ENCODE measurements at regions not wholly inside any gene's neighbourhood (a gene's known extent, or its start where the extent isn't known, plus 50 kb on each side); places are given as distances from the start of the nearest gene placed in this dataset.

DNA sequence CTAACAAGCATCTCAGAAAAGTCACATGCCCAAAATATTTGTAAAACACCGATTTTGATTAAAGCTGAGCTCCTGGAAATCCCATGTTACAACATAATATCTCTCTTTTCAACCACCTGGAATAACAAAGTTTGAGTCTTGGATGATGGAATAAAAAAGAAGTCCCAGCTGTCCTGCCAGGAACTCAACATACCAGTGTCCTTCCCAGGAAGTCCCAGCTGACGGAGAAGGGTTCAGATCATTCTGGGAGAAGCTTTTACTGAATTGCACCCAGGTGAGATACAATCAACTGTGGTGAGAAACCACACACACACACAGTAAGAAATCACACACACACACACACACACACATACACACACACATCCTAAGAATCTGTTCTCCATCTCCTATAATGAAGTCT, 413.1 kb upstream of the PKDCC start:
- Histone ChIP-seq H3K4me1 (ENCODE audit: low read length) (no peaks in the 10 kb centered on the region), H3K79me2 (ENCODE audit: low read length) (no peaks in the 10 kb centered on the region), H3K9ac (ENCODE audit: low read length) (no peak overlapping the region), H3K9me3 (replicated peaks; ENCODE audit: insufficient read depth, low read length) (no peaks in the 10 kb centered on the region), H3K9me2 (replicated peaks; ENCODE audit: insufficient read depth, low read length) (no peaks in the 10 kb centered on the region), H3K27me3 (replicated peaks; ENCODE audit: insufficient read depth, low read length) (no peaks in the 10 kb centered on the region), H3F3A (ENCODE audit: insufficient read depth, low read length) (no peaks in the 10 kb centered on the region), H3K4me2 (ENCODE audit: low read depth, low read length) (no peak overlapping the region), H4K20me1 (ENCODE audit: insufficient read depth, low read length) (no peaks in the 10 kb centered on the region), H3K4me3 (ENCODE audit: low read length) (no peak overlapping the region), H3K27ac (ENCODE audit: low read length) (no peak overlapping the region), H2AFZ (ENCODE audit: low read length) (no peak overlapping the region), H3K36me3 (replicated peaks; ENCODE audit: insufficient read depth, low read length) (no peaks in the 10 kb centered on the region)
- DNase-seq = no peak
- no peak for TF ChIP-seq EZH2phosphoT487 (IDR thresholded peaks at IDR 0.05; ENCODE audit: low read length)
- TF ChIP-seq, protein P1, sequence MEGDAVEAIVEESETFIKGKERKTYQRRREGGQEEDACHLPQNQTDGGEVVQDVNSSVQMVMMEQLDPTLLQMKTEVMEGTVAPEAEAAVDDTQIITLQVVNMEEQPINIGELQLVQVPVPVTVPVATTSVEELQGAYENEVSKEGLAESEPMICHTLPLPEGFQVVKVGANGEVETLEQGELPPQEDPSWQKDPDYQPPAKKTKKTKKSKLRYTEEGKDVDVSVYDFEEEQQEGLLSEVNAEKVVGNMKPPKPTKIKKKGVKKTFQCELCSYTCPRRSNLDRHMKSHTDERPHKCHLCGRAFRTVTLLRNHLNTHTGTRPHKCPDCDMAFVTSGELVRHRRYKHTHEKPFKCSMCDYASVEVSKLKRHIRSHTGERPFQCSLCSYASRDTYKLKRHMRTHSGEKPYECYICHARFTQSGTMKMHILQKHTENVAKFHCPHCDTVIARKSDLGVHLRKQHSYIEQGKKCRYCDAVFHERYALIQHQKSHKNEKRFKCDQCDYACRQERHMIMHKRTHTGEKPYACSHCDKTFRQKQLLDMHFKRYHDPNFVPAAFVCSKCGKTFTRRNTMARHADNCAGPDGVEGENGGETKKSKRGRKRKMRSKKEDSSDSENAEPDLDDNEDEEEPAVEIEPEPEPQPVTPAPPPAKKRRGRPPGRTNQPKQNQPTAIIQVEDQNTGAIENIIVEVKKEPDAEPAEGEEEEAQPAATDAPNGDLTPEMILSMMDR (IDR thresholded peaks at IDR 0.05; ENCODE audit: low read length) = no peak

DNA sequence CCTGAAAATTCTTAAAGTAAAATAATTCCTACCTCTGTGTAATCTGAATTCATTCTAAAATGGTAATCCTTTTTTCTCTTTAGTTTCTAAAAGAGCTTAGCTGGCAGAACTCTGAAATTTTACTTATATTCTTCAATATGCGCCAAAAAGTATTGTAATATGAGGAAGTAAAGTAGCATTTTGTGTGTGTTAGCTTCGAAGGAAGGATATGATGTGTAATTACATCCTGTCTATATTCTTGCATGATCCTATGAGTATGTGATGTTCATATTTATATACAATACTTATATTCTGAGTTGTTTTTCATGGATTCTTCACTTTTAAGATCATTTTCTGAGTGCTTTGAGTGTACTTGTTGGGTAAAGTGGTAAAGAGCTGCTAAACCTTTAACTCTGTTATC, 402.9 kb upstream of the PKDCC start:
- Histone ChIP-seq H3K4me1 (ENCODE audit: low read length) (no peaks in the 10 kb centered on the region), H3K36me3 (replicated peaks; ENCODE audit: insufficient read depth, low read length) (no peaks in the 10 kb centered on the region), H3K9me2 (replicated peaks; ENCODE audit: insufficient read depth, low read length) (no peaks in the 10 kb centered on the region), H3K27ac (ENCODE audit: low read length) (no peak overlapping the region), H3K9me3 (replicated peaks; ENCODE audit: insufficient read depth, low read length) (no peaks in the 10 kb centered on the region), H2AFZ (ENCODE audit: low read length) (no peak overlapping the region), H3K9ac (ENCODE audit: low read length) (no peak overlapping the region), H3F3A (ENCODE audit: insufficient read depth, low read length) (no peaks in the 10 kb centered on the region), H4K20me1 (ENCODE audit: insufficient read depth, low read length) (no peaks in the 10 kb centered on the region), H3K4me3 (ENCODE audit: low read length) (no peak overlapping the region), H3K4me2 (ENCODE audit: low read depth, low read length) (no peak overlapping the region), H3K27me3 (replicated peaks; ENCODE audit: insufficient read depth, low read length) (no peaks in the 10 kb centered on the region), H3K79me2 (ENCODE audit: low read length) (no peaks in the 10 kb centered on the region)
- no peak for DNase-seq
- TF ChIP-seq EZH2 (optimal IDR thresholded peaks at IDR 0.05; ENCODE audit: low read depth, low read length) (no peak), EZH2phosphoT487 (IDR thresholded peaks at IDR 0.05; ENCODE audit: low read length) (no peak)
- TF ChIP-seq, protein P1 (IDR thresholded peaks at IDR 0.05; ENCODE audit: low read length) = no peak

DNA sequence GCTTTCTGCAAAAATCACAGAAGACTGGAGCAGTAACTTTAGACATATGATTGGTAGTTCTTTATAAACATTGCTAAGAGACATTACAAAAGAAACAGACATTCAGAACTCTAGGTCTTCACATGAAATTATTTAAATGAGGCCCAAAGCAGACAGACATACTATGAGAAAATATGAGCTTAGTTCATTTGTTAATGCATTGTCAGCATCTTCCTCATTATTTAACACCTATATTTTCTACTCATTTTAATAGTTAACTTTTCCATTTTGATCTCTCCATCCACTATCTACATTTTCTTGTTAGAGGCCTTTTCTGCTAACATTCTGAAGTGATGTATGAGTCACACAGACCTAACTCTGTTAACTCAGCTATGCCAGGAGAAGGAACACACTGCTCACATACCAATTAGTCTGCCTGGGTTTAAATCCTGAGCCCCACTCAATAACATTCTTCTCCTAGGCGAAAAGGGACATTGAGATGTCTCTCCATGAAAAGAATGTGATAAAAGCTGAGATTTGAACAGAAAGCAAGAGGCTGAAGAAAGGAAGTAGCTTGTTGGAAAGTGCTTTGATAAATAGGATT, 400.3 kb upstream of the PKDCC start:
- Histone ChIP-seq H3K9me3 (replicated peaks; ENCODE audit: insufficient read depth, low read length) (no peaks in the 10 kb centered on the region), H3K36me3 (replicated peaks; ENCODE audit: insufficient read depth, low read length) (no peaks in the 10 kb centered on the region)
- TF ChIP-seq EZH2 (optimal IDR thresholded peaks at IDR 0.05; ENCODE audit: low read depth, low read length) (no peak), EZH2phosphoT487 (IDR thresholded peaks at IDR 0.05; ENCODE audit: low read length) (no peak)
- TF ChIP-seq, protein P1 (IDR thresholded peaks at IDR 0.05; ENCODE audit: low read length) = no peak

More for the DNA sequence above, 400.3 kb upstream of the PKDCC start:
- DNase-seq = no peak
- Histone ChIP-seq H2AFZ (ENCODE audit: low read length) (no peak overlapping the region), H3K79me2 (ENCODE audit: low read length) (no peaks in the 10 kb centered on the region), H3K27ac (ENCODE audit: low read length) (no peak overlapping the region), H3K4me3 (ENCODE audit: low read length) (no peak overlapping the region), H3K4me2 (ENCODE audit: low read depth, low read length) (no peak overlapping the region), H3F3A (ENCODE audit: insufficient read depth, low read length) (no peaks in the 10 kb centered on the region), H3K9me2 (replicated peaks; ENCODE audit: insufficient read depth, low read length) (no peaks in the 10 kb centered on the region), H4K20me1 (ENCODE audit: insufficient read depth, low read length) (no peaks in the 10 kb centered on the region), H3K4me1 (ENCODE audit: low read length) (no peaks in the 10 kb centered on the region), H3K27me3 (replicated peaks; ENCODE audit: insufficient read depth, low read length) (no peaks in the 10 kb centered on the region), H3K9ac (ENCODE audit: low read length) (no peak overlapping the region)

All from MM.1S (cell line).